ENCODE measurements at regions not wholly inside any gene's neighbourhood (a gene's known extent, or its start where the extent isn't known, plus 50 kb on each side); places are given as distances from the start of the nearest gene placed in this dataset.

- Histone ChIP-seq H3K36me3 (no peaks in the 10 kb centered on the region), H3K27me3 (no peaks in the 10 kb centered on the region), H3K9me3 (no peaks in the 10 kb centered on the region), H3K4me1 (no peaks in the 10 kb centered on the region), H3K4me3 (no peak overlapping the region), H3K27ac (no peak overlapping the region)
- TF ChIP-seq POLR2A (IDR thresholded peaks at IDR 0.05) (no peak), EP300 (IDR thresholded peaks at IDR 0.05) (no peak), CTCF (IDR thresholded peaks at IDR 0.05) (no peak)
- WGBS, 2 donors: 66% methylated on average over 1 of the region's 1 CpG
- DNase-seq (ENCODE audit: low spot score in 2 of 2): no peak
Observed at GRCh38 chr18:38663682-38664081, 1098.1 kb upstream of the CELF4 start.

- Histone ChIP-seq H3K4me3 (no peak overlapping the region), H3K9me3 (no peaks in the 10 kb centered on the region), H3K27ac (no peak overlapping the region), H3K27me3 (no peaks in the 10 kb centered on the region), H3K4me1 (no peaks in the 10 kb centered on the region), H3K36me3 (no peaks in the 10 kb centered on the region)
- DNase-seq (ENCODE audit: low spot score in 2 of 2): no peak
- TF ChIP-seq EP300 (IDR thresholded peaks at IDR 0.05) (no peak), POLR2A (IDR thresholded peaks at IDR 0.05) (no peak), CTCF (IDR thresholded peaks at IDR 0.05) (no peak)
Observed at GRCh38 chr18:38663270-38663669, 1097.7 kb upstream of the CELF4 start.

GRCh38 chr18:38654946-38655345 is 1089.3 kb upstream of the CELF4 start:
- Histone ChIP-seq H3K9me3 (no peaks in the 10 kb centered on the region), H3K36me3 (no peaks in the 10 kb centered on the region), H3K4me3 (no peak overlapping the region), H3K4me1 (no peaks in the 10 kb centered on the region), H3K27me3 (no peaks in the 10 kb centered on the region), H3K27ac (no peak overlapping the region)
- TF ChIP-seq CTCF (IDR thresholded peaks at IDR 0.05) (no peak), POLR2A (IDR thresholded peaks at IDR 0.05) (no peak), EP300 (IDR thresholded peaks at IDR 0.05) (no peak)
- 86 to 89% methylated on average over 8 of the region's 8 CpGs for WGBS, 2 donors
- DNase-seq (ENCODE audit: low spot score in 2 of 2): no peak

GRCh38 chr18:38651736-38652135 is 1086.1 kb upstream of the CELF4 start:
- WGBS, 2 donors: 93% methylated on average over 4 of the region's 4 CpGs
- H3K36me3 ChIP-seq: no peaks in the 10 kb centered on the region
- no peaks in the 10 kb centered on the region for H3K4me1 ChIP-seq
- no peaks in the 10 kb centered on the region for H3K27me3 ChIP-seq
- no peak for TF ChIP-seq EP300 (IDR thresholded peaks at IDR 0.05)
- no peak for TF ChIP-seq POLR2A (IDR thresholded peaks at IDR 0.05)
- no peak for TF ChIP-seq CTCF (IDR thresholded peaks at IDR 0.05)
- no peak overlapping the region for H3K27ac ChIP-seq
- DNase-seq (ENCODE audit: low spot score in 2 of 2): no peak
- no peaks in the 10 kb centered on the region for H3K9me3 ChIP-seq
- no peak overlapping the region for H3K4me3 ChIP-seq

DNA sequence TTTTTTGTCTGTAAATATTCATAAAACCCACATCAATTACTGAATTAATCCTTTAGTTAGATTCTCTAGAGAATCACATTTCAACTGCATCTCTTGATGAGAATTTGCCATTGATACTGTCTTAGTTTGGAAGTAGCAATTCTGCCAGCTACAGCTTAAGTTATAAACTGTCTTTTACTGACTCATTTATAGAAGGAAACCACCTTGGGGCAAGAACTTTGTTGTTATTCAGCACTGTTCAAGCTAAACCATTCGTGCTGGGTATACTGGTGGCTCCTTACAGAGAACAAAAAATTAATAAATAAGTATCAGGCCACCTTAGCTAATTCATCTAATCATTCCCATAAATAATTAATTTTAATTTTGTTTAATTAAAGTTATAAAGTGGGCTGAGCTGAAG is 1082.6 kb upstream of the CELF4 start:
- H3K4me3 ChIP-seq: no peak overlapping the region
- WGBS, 2 donors: 58 to 59% methylated on average over 1 of the region's 1 CpG
- H3K27ac ChIP-seq: no peak overlapping the region
- no peak for TF ChIP-seq CTCF (IDR thresholded peaks at IDR 0.05)
- no peaks in the 10 kb centered on the region for H3K4me1 ChIP-seq
- no peaks in the 10 kb centered on the region for H3K36me3 ChIP-seq
- no peaks in the 10 kb centered on the region for H3K27me3 ChIP-seq
- no peaks in the 10 kb centered on the region for H3K9me3 ChIP-seq
- no peak for DNase-seq (ENCODE audit: low spot score in 2 of 2)
